ENCODE measurements at regions not wholly inside any gene's neighbourhood (a gene's known extent, or its start where the extent isn't known, plus 50 kb on each side); places are given as distances from the start of the nearest gene placed in this dataset.

DNA sequence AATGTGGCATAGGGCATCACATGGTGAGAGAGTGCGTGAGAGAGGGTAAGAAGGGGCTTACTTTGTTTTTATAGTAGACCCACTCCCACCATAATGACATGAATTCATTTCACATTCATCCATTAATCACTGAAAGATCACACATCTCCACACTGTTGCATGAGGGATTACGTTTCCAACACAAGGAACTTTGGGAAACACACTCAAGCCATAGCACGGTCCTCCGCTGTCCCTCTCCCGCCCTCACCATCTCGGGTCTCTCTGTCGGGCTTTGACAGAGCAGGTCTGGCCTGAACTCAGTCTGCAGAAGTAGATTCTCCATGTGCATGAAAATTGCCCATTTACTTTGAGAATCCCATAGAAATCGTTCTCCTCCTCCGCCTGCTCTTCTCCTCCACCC lies 312.2 kb downstream of the MATN1 start:
- H3K27ac ChIP-seq: no peak overlapping the region
- DNase-seq (ENCODE audit: low spot score): no peak
- CTCF ChIA-PET: no interaction called here
- POLR2A ChIA-PET (ENCODE audit: low non-redundant PET): no interaction called here
- TF ChIP-seq, protein P1, sequence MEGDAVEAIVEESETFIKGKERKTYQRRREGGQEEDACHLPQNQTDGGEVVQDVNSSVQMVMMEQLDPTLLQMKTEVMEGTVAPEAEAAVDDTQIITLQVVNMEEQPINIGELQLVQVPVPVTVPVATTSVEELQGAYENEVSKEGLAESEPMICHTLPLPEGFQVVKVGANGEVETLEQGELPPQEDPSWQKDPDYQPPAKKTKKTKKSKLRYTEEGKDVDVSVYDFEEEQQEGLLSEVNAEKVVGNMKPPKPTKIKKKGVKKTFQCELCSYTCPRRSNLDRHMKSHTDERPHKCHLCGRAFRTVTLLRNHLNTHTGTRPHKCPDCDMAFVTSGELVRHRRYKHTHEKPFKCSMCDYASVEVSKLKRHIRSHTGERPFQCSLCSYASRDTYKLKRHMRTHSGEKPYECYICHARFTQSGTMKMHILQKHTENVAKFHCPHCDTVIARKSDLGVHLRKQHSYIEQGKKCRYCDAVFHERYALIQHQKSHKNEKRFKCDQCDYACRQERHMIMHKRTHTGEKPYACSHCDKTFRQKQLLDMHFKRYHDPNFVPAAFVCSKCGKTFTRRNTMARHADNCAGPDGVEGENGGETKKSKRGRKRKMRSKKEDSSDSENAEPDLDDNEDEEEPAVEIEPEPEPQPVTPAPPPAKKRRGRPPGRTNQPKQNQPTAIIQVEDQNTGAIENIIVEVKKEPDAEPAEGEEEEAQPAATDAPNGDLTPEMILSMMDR (conservative IDR thresholded peaks at IDR 0.05; ENCODE audit: low read depth): no peak

DNA sequence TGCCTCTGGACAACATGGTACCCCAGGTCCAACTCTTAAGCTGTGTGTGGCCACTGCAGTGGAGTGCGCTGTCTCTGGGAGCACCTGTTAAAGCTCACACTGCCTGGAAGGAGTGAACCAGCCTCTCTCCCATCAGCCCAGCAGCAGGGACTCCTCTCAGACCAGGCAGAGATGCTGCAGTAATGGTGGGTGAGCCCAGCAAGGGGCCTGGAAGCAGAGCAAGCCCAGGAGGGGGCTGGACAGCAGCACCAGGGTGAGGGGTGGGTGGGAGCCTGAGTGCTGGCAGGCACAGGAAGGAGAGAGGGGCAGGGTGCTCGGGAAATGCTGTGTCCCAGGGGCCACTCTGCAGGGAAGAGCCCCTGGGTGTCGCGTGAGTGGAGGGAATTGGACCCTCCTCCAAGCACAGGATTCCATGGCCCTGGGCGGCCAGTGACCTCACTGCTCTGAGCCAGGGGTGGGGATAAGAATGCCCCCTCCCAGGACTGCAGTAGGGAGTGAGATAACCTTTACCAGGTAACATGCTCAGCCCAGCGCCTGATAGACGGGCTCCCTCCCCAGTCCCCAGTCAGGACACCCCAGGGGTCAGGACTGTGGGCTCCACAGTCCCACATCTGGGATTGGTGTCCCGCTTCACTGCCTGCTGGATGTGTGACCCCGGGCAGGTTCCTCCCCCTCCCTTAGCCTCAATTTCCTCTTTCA lies 313.1 kb downstream of the MATN1 start:
- ChIA-PET POLR2A (ENCODE audit: low non-redundant PET) (no interaction called here), CTCF (no interaction called here)
- no peak for DNase-seq (ENCODE audit: low spot score)
- no peak overlapping the region for H3K27ac ChIP-seq
- TF ChIP-seq, protein P1 (conservative IDR thresholded peaks at IDR 0.05; ENCODE audit: low read depth): no peak

DNA sequence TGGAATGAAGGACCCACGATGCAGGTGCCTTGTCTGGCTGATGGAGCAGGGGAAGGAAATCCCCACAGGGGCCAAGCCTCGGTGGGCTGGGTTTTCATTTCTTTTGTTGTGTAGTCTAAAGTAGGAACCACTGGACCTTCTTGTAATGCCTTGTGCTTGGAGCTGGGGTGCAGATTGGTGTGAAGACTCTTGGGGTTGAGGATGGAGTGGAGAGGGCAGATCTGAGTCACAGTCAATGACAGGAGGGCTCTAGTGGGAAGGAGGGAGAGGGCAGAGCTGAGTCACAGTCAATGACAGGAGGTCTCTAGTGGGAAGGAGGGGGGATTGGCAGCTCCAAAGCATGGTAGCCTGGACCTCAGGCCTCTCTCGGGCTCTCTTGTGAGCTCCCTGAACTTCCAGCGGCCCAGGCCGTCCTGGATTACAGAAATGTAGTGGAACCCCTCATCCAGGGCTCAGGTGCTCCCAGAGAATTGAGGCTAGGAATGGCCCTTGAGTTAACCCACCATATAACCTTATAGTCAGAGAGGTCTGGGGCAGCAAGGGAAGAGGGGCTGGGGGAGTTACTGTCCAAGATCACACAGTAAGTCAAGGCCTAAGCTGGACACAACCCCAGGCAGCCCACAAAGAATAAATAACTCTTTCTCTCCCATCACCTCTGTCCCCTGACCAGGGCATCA lies 313.8 kb downstream of the MATN1 start:
- CTCF ChIA-PET: interaction anchor here (0.7 kb wide), 1 partner anchor 601 kb away, joined by 3 read pairs; no protein-coding TSS in a partner anchor
- no peak overlapping the region for H3K27ac ChIP-seq
- DNase-seq (ENCODE audit: low spot score): no peak
- POLR2A ChIA-PET (ENCODE audit: low non-redundant PET): no interaction called here
- TF ChIP-seq, protein P1 (conservative IDR thresholded peaks at IDR 0.05; ENCODE audit: low read depth): no peak

DNA sequence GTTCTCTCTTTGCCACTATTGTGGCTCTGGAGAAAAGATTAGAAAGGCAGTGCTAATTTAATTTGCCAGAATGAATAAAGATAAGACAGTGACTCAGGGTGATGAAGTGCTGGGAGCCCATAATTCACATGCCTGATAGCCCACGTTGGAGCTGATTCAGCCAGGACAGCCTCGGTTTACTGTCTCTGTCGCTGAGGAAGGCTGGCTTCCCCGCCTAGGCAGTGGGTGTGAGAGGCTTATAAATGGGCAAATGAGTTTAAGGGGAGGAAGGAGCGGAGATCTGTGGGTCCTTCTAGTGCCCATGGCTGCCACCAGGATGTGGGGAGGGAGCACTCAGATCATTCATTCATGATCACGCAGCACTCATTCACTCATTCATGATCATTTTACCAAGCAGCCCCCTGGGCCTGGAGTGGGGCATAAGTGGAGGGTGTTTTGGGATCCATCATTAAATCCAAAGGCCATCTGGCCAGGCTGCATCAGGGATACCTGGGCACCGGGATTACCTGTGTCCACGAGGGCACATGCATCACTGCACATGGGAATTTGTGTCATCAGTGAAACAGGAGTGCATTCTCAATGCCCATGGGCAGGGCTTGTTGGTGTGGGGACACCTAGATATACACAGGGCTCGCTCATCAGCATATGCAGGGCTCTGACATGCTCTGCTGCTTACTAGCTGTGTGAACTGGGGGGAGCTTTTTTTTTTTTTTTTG lies 315.4 kb downstream of the MATN1 start:
- CTCF ChIA-PET: interaction anchor here (1.2 kb wide), 1 partner anchor 808 kb away, joined by 8 read pairs; no protein-coding TSS in a partner anchor
- DNase-seq (ENCODE audit: low spot score): no peak
- no peak overlapping the region for H3K27ac ChIP-seq
- TF ChIP-seq, protein P1 (conservative IDR thresholded peaks at IDR 0.05; ENCODE audit: low read depth): no peak
- POLR2A ChIA-PET (ENCODE audit: low non-redundant PET): no interaction called here

DNA sequence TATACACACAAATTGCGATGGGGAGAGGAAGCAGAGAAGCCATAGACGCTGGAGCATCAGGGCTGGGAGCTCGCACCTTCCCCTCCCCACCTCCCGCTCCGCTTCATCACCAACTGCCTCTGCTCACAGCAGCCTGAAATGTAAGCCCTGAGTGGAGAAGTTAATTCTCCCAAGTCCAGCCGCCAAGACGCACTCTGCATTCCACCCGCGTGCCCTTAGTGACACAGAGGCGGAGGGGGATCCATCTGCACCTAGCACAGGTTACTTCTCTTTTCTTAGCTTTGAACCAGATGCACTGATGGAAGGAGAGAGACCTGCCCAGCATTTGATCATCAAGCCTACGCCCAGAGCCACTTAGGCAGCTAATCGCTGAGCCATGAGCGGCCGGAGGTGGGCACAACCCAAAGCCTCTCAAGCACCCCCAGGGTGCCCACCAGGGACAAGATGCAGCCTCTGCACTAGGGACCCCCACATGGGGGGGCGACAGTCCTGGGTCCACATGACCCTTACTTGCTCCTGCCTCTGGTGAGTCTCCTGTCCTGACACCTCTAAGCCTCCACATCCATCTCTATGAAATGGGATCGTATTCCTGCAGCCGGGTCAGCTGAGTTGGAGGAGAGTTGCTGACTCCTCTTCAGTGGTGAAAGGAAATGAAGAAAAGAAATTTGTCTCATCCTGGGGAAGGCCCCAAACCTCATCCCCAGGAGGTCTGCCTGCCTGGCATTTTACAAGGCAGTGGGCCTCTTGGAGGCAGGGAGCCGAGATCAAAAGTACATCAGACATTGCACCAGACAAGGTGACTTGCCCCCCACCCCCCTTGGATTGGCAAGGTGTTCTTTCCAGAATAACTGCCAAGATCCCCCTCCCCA lies 316.2 kb downstream of the MATN1 start:
- TF ChIP-seq, protein P1 (conservative IDR thresholded peaks at IDR 0.05; ENCODE audit: low read depth): no peak
- CTCF ChIA-PET: interaction anchor here (1.2 kb wide), 1 partner anchor 807 kb away, joined by 8 read pairs; no protein-coding TSS in a partner anchor
- DNase-seq (ENCODE audit: low spot score): no peak

More for the DNA sequence above, 316.2 kb downstream of the MATN1 start:
- POLR2A ChIA-PET (ENCODE audit: low non-redundant PET): no interaction called here
- no peak overlapping the region for H3K27ac ChIP-seq

Data from RWPE1 (cell line).